WTC11 (cell line): ENCODE measurements at regions not wholly inside any gene's neighbourhood (a gene's known extent, or its start where the extent isn't known, plus 50 kb on each side); places are given as distances from the start of the nearest gene placed in this dataset.

Experiments used
- ATAC-seq: fragments of 200-7000 bp; cut with Tn5 transposase; 2 replicates; pipeline ENCODE4 v1.10.0; 2021; ENCODE audit warnings: mild to moderate bottlenecking, moderate library complexity
- CTCF ChIA-PET: fragments of 300-600 bp; sonication (Branson Sonifier 250); formaldehyde crosslinking; loops from one replicate; lab custom pipeline; 2021; ENCODE audit warnings: antibody characterized with exemption; lab: Charles Lee
- POLR2A ChIA-PET: fragments of 350-600 bp; sonication (Branson Sonifier 250); formaldehyde crosslinking; loops from one replicate; lab custom pipeline; 2021; ENCODE audit warnings: antibody characterized with exemption; lab: Charles Lee
- DNase-seq: peaks from one replicate; pipeline ENCODE4 v3.0.0; 2021; ENCODE audit warnings: low spot score
- H3K27ac Mint-ChIP-seq: 2 replicates; pipeline ENCODE4 v1.8.0; 2021; ENCODE audit warnings: mixed read lengths
- H3K27me3 Mint-ChIP-seq: 2 replicates; pipeline ENCODE4 v1.8.0; 2021; ENCODE audit warnings: low read depth, mild to moderate bottlenecking, moderate library complexity, mixed read lengths
- H3K36me3 Mint-ChIP-seq: 2 replicates; pipeline ENCODE4 v1.8.0; 2021; ENCODE audit warnings: mixed read lengths
- H3K4me1 Mint-ChIP-seq: 2 replicates; pipeline ENCODE4 v1.8.0; 2022; ENCODE audit warnings: mixed read lengths
- H3K4me3 Mint-ChIP-seq: 2 replicates; pipeline ENCODE4 v1.8.0; 2021; ENCODE audit warnings: mild to moderate bottlenecking, moderate library complexity, mixed read lengths
- H3K9me3 Mint-ChIP-seq: 2 replicates; pipeline ENCODE4 v1.8.0; 2021; ENCODE audit warnings: mixed read lengths
- ATF1 ChIP-seq: sonication (generic); formaldehyde crosslinking; IDR thresholded peaks from 2 replicates; pipeline ENCODE4 v1.8.1; 2023; ENCODE audit warnings: mild to moderate bottlenecking, moderate library complexity, missing genetic modification reagents
- ATF2 ChIP-seq: sonication (generic); formaldehyde crosslinking; IDR thresholded peaks from 2 replicates; pipeline ENCODE4 v1.8.1; 2022; ENCODE audit warnings: low read depth, missing genetic modification reagents, borderline replicate concordance
- CDX4 ChIP-seq: fragments of 250-450 bp; sonication (Bioruptor Pico); IDR thresholded peaks from 2 replicates; pipeline ENCODE4 v1.9.0; 2021; ENCODE audit warnings: moderate library complexity, mild to moderate bottlenecking, inconsistent platforms, borderline replicate concordance
- CREM ChIP-seq: sonication (generic); formaldehyde crosslinking; IDR thresholded peaks from 2 replicates; pipeline ENCODE4 v1.8.1; 2022; ENCODE audit warnings: mild to moderate bottlenecking, missing genetic modification reagents, moderate library complexity
- CTCF ChIP-seq: fragments of 200-600 bp; IDR thresholded peaks from 2 replicates; pipeline ENCODE4 v1.8.0; 2022; ENCODE audit warnings: antibody characterized with exemption
- E2F4 ChIP-seq: sonication (generic); formaldehyde crosslinking; IDR thresholded peaks from 2 replicates; pipeline ENCODE4 v1.8.1; 2022; ENCODE audit warnings: low read depth, mild to moderate bottlenecking, moderate library complexity, missing genetic modification reagents, borderline replicate concordance
- ELF4 ChIP-seq: sonication (generic); formaldehyde crosslinking; IDR thresholded peaks from 2 replicates; pipeline ENCODE4 v1.8.1; 2022; ENCODE audit warnings: low read depth, mild to moderate bottlenecking, moderate library complexity, missing genetic modification reagents
- FOXP4 ChIP-seq: sonication (generic); formaldehyde crosslinking; IDR thresholded peaks from 2 replicates; pipeline ENCODE4 v1.8.0; 2022; ENCODE audit warnings: mild to moderate bottlenecking, missing genetic modification reagents
- GABPB1 ChIP-seq: sonication (generic); formaldehyde crosslinking; IDR thresholded peaks from 2 replicates; pipeline ENCODE4 v1.8.1; 2023; ENCODE audit warnings: mild to moderate bottlenecking, missing genetic modification reagents
- MXD4 ChIP-seq: fragments of 250-450 bp; sonication (Bioruptor Pico); IDR thresholded peaks from 2 replicates; pipeline ENCODE4 v1.8.0; 2021; ENCODE audit warnings: mild to moderate bottlenecking, moderate library complexity, borderline replicate concordance
- NFATC4 ChIP-seq: fragments of 250-450 bp; sonication (Bioruptor Pico); IDR thresholded peaks from 2 replicates; pipeline ENCODE4 v1.9.0; 2021; ENCODE audit warnings: mild to moderate bottlenecking
- NFE2L1 ChIP-seq: sonication (generic); formaldehyde crosslinking; IDR thresholded peaks from 2 replicates; pipeline ENCODE4 v1.8.1; 2023; ENCODE audit warnings: missing genetic modification reagents
- SMAD4 ChIP-seq: sonication (generic); formaldehyde crosslinking; IDR thresholded peaks from 2 replicates; pipeline ENCODE4 v1.8.0; 2022; ENCODE audit warnings: mild to moderate bottlenecking, missing genetic modification reagents
- SOX15 ChIP-seq: fragments of 250-450 bp; sonication (Bioruptor Pico); IDR thresholded peaks from 2 replicates; pipeline ENCODE4 v1.9.0; 2021; ENCODE audit warnings: mild to moderate bottlenecking
- ZBTB21 ChIP-seq: sonication (generic); formaldehyde crosslinking; IDR thresholded peaks from 2 replicates; pipeline ENCODE4 v1.8.1; 2023; ENCODE audit warnings: mild to moderate bottlenecking, missing genetic modification reagents, borderline replicate concordance
- ZMAT4 ChIP-seq: fragments of 250-450 bp; sonication (Bioruptor Pico); IDR thresholded peaks from 2 replicates; pipeline ENCODE4 v1.9.0; 2021; ENCODE audit warnings: mild to moderate bottlenecking
- ZNF219 ChIP-seq: sonication (generic); formaldehyde crosslinking; IDR thresholded peaks from 2 replicates; pipeline ENCODE4 v1.8.0; 2023; ENCODE audit warnings: missing genetic modification reagents, mild to moderate bottlenecking, borderline replicate concordance
- ZNF423 ChIP-seq: fragments of 250-450 bp; sonication (Bioruptor Pico); IDR thresholded peaks from 2 replicates; pipeline ENCODE4 v2.1.2; 2022; ENCODE audit warnings: mild to moderate bottlenecking, moderate library complexity
- ZNF671 ChIP-seq: fragments of 250-450 bp; sonication (Bioruptor Pico); IDR thresholded peaks from 2 replicates; pipeline ENCODE4 v1.8.0; 2021; ENCODE audit warnings: mild to moderate bottlenecking
- ZSCAN18 ChIP-seq: fragments of 250-450 bp; sonication (Bioruptor Pico); IDR thresholded peaks from 2 replicates; pipeline ENCODE4 v2.1.2; 2022; ENCODE audit warnings: mild to moderate bottlenecking, moderate library complexity

- no peak for TF ChIP-seq ZNF423 (CRISPR knock-in tag)
Observed at GRCh38 chr6:15790116-15790515, 127.3 kb upstream of the DTNBP1 start (continued).

GRCh38 chr6:15786846-15787245, 124.0 kb upstream of the DTNBP1 start:
- DNase-seq (no peak), ATAC-seq (no peak)
- Mint-ChIP-seq H3K4me3 (no peak overlapping the region), H3K9me3 (peaks cover 25% of the 10 kb centered on the region), H3K27me3 (no peaks in the 10 kb centered on the region; the same call in 1 of the 2 replicates), H3K4me1 (peaks cover 6% of the 10 kb centered on the region; the same call in 1 of the 2 replicates), H3K36me3 (no peaks in the 10 kb centered on the region), H3K27ac (no peak overlapping the region)
- ChIA-PET POLR2A (interaction anchor here (0.6 kb wide), 1 partner anchor 11 kb away, joined by 3 read pairs; no protein-coding TSS in a partner anchor), CTCF (no interaction called here)
- TF ChIP-seq CREM (CRISPR knock-in tag) (no peak), GABPB1 (CRISPR knock-in tag) (no peak), ZNF219 (CRISPR knock-in tag) (no peak), FOXP4 (CRISPR knock-in tag) (no peak), ZNF671 (CRISPR knock-in tag) (no peak), SMAD4 (CRISPR knock-in tag) (no peak), ATF1 (no peak), NFATC4 (no peak), CTCF (no peak), ZNF423 (CRISPR knock-in tag) (no peak), ZSCAN18 (no peak), ELF4 (no peak), ATF2 (CRISPR knock-in tag) (no peak), E2F4 (CRISPR knock-in tag) (no peak), NFE2L1 (CRISPR knock-in tag) (no peak)

- peaks cover 16% of the 10 kb centered on the region for H3K9me3 Mint-ChIP-seq
- POLR2A ChIA-PET = no interaction called here
- no peak for ATAC-seq
- no peaks in the 10 kb centered on the region; the same call in 1 of the 2 replicates for H3K27me3 Mint-ChIP-seq
- no peaks in the 10 kb centered on the region for H3K36me3 Mint-ChIP-seq
- CTCF ChIA-PET = no interaction called here
- H3K4me1 Mint-ChIP-seq = no peaks in the 10 kb centered on the region
- DNase-seq = no peak
- no peak overlapping the region for H3K4me3 Mint-ChIP-seq
- H3K27ac Mint-ChIP-seq = no peak overlapping the region
- no peak for TF ChIP-seq E2F4 (CRISPR knock-in tag)
- no peak for TF ChIP-seq SOX15 (CRISPR knock-in tag)
- no peak for TF ChIP-seq ZBTB21
- no peak for TF ChIP-seq MXD4 (CRISPR knock-in tag)
- TF ChIP-seq CDX4 (CRISPR knock-in tag) = no peak
- TF ChIP-seq ZMAT4 (CRISPR knock-in tag) = no peak
Observed at GRCh38 chr6:15783484-15783883, 120.7 kb upstream of the DTNBP1 start.
